Middle frontal gyrus (tissue), 1 donor: ENCODE measurements at regions not wholly inside any gene's neighbourhood (a gene's known extent, or its start where the extent isn't known, plus 50 kb on each side); places are given as distances from the start of the nearest gene placed in this dataset.
"Not testable (repeated sequence)": the region's sequence is repeated elsewhere in the genome, so short reads cannot be mapped to it uniquely, and the experiment has no call there.

Experiments
- DNase-seq: peaks from one replicate; pipeline ENCODE4 v3.0.0-alpha.2; 2015; ENCODE audit warnings: low spot score; ENCODE audit errors: extremely low spot score

DNA sequence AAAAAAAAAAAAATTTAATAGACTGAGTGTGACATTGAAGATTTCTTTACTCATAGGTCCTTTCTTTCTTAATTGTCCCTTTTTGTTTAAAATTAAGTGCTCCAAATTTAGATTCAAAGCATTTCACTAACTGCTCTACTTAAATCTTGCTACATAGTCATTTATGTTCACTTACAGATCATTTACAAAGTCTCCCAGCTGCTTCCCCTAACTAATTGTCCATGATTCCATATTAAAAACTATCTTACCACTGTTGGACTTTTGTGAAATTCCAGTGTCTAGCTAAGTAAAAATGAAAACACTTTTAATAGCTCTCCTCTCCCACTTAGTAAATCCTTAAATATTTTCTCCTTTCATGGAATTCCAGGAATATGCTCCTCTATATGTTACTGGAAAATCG lies 850.5 kb downstream of the NR2F1-AS1 start:
- DNase-seq, result no peak

DNA sequence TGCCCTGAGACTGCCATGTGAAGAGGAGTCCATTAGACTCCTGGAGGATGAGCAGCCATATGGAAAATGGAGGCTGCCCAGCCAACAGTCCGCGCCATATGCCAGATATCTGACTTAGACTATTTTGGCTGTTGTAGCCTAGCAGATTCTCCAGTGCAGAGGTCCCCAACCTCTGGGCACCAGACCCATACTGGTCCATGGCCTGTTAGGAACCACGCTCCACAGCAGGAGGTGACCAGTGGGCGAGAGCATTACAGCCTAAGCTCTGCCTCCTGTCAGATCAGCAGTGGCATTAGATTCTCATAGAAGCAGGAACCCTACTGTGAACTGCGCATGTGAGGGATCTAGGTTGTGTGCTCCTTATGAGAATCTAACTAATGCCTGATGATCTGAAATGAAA lies 851.9 kb downstream of the NR2F1-AS1 start:
- no peak for DNase-seq

DNA sequence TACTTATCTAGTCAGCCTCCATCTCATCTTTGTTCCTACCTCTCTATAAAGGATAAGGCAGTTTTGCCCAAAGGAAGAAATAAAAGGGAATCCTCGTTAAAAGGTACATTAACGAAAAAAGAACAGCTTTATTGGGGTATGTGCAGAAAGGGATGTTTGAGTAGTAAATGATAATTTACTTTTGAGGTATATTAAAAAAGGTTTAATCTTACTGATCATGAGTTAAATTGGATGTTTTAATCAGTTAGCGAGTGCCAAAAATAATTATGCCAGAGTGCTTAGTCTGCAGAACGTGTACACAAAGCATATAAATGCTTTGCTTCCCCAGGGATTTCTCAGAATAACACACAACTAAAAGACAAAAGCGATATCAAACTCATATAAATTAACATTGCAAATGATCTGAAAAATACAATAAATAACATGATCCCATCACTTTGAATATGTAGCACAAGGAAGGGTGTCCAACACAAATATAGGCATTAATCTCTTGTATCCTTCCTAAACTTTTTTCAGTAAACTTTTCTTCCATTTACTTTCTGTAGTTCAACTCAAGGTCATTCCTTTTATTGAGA lies 865.0 kb downstream of the NR2F1-AS1 start:
- no peak for DNase-seq

DNA sequence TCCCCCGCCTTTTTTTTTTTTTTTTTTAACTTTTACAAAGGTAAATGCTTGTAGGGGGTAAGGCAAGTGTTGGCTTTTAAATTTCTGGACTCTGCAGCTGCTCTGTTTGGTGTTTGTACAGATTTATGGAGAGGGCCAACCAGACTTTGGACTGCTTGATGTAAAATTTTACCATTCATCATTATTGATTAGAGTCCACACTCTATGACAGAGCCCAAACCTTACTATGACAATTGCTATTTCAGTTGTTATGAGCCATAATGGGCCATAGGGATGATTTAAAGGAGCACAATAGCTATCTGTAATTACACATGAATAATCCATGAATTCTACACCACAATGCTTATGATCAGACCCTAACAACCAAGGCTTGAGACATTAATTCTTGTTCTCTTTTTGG lies 867.2 kb downstream of the NR2F1-AS1 start:
- DNase-seq, result no peak

DNA sequence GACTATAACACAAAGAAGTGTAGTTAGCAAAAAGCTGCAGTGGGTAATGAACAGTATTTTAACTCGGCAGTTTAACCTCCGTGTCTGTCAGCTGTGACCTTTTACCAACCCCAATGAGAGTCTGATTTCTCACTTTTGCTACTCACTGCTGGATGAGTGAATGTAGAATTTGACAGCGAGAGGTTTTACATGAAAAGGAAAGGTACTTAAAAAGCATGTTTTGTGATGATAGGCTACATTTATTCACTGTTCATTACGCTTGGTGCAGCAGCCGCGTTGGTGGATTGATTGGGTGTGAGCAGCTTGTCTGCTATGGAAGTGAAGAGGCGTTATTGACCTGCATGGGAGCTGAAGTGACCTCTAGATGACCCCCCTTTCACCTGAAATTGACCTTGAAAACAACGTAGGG lies 867.7 kb downstream of the NR2F1-AS1 start:
- DNase-seq, result no peak

DNA sequence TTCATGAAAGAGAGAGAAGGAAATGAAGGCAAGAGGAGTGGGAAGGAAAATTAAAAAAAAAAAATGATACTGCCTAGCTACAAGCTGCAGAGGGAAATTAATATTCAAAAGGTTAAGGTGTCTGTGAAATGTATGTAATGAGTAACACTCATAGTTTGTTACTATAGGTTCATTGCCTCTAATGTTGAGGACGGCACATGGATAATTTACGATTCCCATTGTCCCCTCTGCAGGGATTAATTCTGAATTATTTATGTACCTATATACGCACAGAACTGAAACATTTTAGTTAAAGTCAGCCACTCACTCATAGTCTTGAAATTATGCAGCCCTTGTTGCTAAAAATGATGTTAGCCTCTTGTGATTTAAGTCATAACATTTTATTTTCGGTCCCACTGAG lies 869.1 kb downstream of the NR2F1-AS1 start:
- DNase-seq, result no peak

DNA sequence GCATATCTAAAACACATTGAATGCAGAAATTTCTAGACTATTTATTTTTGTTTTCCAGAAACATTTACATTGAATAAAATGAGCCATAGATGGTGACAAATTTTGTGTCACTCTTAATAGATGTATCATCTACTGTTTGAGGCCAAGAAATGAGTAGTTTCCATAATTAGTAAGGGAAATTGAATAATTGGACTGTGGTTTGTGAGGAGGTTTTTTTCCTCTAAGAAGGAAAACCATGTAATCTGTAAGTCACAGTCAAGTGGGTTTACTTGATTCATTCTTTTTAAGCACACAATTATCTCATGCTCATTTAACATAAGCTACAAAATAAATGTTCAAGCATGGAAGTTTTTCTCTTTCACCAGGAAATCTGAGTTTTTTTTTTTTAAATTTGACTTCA lies 876.4 kb downstream of the NR2F1-AS1 start:
- no peak for DNase-seq

DNA sequence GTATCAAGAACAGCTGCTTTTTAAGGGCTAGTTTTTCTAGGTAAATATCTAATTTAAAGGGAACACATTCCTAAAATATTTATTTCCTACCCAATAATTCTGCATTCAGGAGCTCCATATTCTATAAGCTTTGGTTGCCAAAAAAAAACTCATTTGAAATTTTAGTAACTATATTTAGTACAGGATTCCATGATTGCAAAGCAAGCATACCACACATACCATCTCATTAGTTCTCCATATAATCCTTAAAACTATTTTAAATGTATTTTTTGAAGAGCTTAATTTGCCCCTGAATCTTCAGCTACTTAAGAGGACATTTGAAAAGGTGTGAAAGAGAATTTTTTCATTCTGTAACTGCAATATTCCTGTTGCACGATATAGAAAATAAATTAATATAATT lies 877.0 kb downstream of the NR2F1-AS1 start:
- no peak for DNase-seq

DNA sequence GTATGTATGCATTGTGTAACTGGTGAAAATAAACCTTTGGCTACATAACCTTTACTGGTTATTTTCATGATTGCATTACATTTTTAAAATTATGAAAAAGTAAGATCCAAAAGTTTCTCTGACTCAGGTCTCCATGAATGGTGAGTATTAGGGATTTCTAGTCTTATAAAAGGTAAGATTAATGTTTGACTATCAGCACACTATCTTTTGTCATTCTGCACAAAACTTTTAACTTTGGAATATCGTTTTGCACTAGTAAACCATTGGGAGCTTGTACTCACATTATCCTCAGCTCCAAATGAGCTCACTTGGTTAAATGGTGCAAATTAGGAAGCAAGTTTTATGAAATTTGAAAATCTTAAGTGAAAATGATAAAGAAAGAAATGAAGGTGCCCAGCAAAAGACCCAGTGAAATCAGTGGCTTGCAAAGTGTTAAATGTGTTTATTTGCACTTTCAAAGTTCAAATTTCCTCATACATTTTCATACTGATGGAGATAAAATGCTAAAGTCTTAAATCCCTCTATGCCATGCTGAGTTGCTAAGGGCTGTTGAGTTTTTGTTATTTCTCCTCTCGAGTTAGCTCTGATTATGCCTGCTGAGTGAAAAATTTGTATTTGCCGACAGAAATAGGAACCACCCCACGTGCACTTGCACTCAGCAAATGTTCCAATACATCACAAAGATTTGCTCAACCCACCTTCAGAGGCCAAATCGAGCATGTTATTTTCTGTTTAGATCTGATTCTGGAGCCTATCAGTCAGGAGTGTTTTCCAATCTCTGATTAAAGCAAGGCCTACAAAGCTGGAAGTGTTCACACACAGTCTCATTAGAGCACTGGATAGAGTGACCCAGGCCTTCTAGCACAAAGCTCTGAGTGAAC lies 885.7 kb downstream of the NR2F1-AS1 start:
- DNase-seq, result no peak

DNA sequence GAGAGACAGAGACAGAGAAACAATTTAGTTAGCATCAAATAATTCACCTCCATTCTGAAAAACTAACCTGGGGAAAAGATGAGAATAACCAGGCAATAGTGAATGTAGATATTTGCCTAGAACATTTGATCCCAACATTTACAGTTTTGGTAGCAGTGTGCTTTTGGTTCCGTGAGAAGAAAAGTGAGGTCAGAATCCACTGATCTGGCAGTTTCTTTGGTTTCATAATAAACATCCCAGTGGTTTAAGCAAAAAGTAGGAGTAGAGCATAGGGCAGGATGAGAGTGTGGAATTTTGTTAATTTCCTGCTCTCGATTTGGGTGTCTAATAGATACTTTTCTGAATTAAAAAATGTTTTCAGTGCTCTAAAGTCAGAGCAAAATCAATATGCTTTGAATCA lies 887.0 kb downstream of the NR2F1-AS1 start:
- no peak for DNase-seq

DNA sequence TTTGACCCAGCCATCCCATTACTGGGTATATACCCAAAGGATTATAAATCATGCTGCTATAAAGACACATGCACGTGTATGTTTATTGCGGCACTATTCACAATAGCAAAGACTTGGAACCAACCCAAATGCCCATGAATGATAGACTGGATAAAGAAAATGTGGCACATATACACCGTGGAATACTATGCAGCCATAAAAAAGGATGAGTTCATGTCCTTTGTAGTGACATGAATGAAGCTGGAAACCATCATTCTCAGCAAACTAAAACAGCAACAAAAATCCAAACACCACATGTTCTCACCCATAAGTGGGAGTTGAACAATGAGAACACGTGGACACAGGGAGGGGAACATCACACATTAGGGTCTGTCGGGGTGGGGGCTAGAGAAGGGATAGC lies 889.1 kb downstream of the NR2F1-AS1 start:
- DNase-seq, result not testable (repeated sequence)

DNA sequence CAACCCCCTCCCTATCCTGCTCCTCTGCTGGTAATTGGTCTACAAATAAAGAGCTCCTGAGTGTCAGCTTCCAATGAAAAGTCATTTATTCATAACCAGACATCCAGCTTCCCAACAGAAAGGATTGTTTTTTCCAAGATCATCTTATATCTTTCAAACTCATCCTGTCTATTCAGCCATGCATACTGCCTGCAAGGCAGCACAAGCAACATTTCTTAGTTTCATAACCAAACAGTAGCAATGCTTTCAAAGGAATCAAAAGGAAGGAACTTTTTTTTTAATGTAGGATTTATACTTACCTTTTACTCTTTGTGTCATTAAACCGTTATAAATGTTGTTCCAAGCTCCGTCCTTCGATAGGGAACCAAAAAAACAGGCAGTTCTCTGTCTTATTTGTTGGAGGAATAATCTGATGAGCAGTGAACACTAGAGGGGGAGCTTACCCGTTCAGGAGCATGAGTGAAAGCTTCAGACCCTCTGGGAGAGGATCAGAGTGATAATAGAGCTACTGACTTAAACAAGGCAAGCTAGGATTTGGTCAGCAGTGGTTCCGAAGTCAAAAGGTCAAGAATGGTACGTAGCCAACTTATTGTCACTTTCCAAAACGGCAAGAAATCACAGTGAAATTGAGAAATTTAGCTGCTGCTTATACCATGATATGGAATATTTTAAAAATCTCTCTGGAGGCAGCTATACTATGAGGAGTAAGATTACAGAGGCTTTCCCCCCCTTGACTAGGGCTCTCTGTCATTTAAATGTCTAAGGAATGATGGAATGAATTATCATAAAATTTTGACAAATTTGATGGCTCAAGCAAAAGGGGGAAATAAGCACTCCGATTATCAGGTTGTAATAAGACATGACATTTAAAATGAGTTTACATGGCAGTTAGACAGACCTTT lies 892.9 kb downstream of the NR2F1-AS1 start:
- peak; percentile 24 for DNase-seq

DNA sequence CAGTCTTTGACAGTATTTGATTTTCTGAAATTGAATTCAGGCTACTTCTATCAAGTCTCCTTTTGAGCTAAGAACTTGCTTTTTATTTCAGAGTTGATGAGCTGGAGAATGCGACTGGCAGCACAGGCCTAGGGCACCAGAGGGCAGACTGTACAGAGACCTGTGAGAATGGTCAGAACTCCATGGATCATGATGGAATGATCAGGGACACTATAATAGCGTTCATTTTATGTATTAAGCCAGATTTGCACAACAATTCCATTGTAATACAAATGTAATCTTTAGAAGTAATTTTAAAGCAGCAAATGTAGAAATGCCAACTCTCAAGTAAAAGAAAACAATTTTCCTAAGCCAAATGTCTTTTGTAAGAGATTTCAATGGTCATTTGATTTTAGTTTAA lies 902.4 kb downstream of the NR2F1-AS1 start:
- DNase-seq, result no peak

DNA sequence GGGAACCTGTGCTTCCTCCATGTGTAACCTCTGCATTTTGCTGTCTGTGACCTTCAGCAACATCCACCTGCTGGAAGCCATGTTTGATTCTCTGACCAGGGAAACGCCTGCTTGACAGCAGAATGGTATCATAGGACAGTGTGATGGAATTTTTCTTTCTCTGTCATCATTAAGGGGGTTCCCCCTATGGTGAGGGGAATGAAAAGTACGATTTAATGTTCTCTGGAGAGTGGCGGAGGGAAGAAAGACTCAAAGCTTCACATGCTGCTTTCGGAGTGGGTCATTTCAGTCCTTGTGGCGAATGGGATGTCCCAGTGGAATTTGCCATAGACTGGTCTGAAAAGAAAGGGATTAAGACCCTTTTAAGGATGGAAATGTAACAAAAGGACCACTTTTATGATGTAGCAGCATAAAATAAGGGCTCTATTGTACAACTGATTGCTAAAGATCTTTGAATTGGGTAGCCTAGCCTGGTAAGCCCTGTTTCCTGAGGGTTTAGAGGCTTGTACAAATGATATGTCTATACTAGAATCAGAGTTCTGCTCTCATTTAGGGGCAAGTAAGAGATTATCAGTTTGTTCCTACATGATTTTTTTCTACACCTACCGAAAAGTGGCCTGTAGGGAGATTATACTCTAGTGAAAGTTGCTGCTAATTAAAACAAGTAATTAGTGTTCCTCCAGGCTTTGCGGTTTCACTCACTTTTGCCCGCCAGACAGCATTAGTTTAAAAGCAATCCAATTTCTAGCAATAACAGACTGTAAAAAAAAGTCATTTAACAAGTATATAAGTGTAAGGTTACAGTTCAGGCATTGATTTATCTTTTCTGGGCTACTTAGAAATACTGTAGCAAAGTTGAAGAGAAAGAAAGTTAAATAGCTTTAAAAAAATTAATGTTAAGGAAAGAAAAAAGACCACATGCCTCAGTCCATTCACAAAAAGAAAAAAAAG lies 904.5 kb downstream of the NR2F1-AS1 start:
- no peak for DNase-seq

DNA sequence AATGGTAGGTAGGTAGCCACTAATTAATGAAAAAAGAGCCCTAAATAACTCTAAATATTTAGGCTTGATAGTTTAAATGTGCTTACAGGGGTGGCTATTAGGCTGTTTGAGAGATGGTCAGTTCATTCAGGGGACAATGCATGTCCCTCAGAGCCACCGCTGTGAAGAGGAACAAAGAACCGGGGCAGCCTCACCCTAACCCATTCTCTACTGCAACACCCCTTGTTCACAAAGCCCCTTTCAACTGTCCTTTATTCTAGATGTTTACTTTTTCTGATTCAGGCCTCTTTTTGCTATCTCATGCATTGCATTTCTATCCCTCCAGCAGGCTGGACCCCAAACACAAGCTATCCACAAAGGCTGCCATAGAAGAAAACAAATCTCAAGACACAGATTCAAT lies 906.7 kb downstream of the NR2F1-AS1 start:
- DNase-seq, result no peak

DNA sequence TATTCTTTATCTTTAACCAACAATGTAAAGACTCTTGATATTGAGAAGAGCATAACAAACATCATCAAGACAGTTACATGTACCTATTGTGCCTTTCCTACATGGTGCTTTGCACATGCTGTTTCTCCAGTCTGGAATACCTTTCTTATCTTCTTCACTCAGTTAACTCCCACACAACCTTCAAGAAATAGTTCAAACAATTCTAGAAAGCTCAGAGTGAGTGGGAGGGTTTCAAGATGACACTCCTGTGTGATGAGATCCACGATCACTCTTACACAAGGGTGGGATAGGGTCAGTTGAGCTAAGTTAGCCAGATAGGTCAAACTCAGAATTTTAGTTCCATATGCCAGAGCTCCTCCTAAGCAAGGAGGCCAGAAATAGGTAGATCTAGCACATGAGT lies 915.5 kb downstream of the NR2F1-AS1 start:
- no peak for DNase-seq

DNA sequence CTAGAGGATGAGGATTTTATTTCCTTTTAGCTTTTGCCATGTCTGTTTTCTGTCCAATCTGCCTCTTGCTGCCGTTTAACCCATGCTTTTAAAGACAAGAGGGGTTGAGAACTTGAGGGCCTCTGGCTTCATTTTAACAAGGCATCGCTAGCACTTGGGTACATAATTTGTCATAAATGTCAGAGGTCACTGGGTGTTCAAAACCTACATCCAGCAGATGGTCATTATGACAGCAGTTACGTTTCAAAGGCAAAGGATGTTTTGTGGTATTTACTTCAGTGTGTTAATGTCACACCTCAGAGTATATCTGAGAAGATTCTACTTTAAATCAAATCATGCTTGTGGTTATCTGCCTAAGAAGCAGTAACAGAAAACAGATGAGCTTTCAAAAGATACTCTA lies 918.3 kb downstream of the NR2F1-AS1 start:
- DNase-seq, result no peak

DNA sequence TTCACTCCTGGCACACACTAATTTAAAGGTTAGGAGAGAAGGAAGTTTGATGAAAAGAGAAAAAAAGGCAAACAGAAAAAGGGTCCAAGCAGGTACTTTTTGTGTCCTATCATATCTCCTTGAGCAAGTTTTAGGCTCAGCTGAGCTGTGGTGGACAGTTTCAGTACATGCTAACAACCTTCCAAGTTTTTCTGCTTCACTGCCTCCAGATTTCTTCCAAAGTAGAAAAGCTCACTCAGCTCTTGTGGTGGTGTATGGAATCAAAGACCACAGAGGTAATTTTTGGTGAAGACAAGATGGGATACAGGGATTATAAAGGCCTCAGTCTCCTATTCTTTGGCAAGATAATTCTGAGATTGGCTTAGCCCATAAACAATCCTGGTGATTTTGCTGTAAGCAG lies 921.8 kb downstream of the NR2F1-AS1 start:
- DNase-seq, result no peak

DNA sequence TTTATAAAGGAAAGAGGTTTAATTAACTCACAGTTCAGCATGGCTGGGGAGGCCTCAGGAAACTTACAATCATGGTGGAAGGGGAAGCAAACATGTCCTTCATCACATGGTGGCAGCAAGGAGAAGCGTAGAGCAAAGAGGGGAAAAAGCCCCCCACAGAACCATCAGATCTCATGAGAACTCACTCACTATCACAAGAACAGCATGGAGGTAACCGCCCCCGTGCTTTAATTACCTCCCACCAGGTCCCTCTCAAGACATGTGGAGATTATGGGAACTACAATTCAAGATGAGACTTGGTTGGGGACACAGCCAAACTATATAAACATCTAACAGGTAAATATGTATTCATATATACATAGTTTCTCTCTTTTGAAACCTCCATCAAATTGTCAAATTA lies 926.4 kb downstream of the NR2F1-AS1 start:
- DNase-seq, result not testable (repeated sequence)

DNA sequence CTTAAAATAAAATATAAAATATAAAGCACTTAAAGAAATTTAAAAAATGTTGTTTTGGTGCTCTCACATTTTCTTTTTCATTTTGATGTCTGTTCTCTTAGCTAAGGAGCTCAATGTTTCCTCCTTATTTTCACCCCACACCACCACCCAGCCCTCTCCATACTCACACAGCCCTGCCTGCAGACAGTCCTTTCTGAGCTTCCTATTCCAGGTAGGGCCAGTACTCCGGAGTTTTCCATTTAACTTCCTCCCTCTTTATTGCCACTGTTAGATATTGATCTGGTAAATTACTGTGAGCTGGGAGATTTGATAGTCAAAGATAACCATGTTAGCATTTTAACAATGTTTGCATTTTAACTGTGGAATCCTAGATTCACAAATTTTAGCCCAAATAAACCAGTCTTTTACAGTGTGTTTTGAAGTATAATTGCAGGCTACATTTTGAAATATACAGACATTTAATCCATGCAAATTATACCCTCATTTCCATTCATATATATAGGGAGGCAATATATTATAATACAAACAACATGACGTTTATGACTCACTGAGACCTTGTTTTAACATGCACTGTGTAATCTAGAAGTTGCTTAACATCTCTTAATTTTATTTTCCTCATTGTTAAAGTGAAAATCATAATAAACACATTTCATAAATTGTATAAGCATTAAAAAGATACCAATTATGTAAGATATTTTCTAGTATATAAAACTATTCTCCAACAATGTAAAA lies 927.1 kb downstream of the NR2F1-AS1 start:
- no peak for DNase-seq
